ENCODE measurements at regions not wholly inside any gene's neighbourhood (a gene's known extent, or its start where the extent isn't known, plus 50 kb on each side); places are given as distances from the start of the nearest gene placed in this dataset.

DNA sequence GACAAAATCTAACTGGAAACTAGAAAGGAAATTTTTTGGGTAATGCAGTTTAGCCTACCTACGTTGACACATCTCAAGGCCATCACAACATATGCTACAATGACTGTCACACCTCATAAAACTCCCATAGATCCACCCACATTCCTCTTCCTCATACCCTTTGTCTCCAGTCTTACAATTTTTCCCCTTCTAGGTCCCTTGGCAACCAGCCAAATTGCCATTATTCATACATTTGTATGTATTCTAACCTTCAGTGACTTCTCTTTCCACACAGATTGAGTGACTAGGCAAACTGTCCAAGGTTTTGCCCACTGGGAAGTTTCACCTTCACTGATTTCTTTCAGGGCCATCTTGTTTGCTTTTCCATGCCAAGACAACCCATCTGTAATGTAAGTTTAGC, 100.5 kb upstream of the TPK1 start:
- no peak for DNase-seq

DNA sequence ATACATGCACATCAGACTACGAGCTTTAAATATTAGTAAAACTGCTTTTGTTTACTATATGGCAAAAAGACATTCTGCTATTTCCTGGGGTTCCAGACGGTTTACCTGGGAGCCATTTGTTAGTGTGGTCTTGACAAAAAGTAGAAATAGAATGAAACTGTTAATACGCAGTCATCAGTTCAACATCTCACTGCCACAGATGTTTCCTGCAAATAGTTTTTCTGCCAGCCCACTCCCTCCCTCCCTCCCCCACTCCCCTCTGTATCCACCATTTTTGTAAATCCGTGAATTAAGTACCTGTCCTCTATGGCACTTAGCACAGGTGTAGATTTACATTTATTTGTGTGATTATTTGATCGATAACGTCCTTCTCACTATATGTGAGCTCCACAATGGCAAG, 74.6 kb upstream of the TPK1 start:
- no peak for DNase-seq

GRCh38 chr7:144908943-144909556, 73.2 kb upstream of the TPK1 start:
- DNase-seq: no peak

- no peak for DNase-seq
Measured at GRCh38 chr7:144908324-144908723, 72.5 kb upstream of the TPK1 start.

DNA sequence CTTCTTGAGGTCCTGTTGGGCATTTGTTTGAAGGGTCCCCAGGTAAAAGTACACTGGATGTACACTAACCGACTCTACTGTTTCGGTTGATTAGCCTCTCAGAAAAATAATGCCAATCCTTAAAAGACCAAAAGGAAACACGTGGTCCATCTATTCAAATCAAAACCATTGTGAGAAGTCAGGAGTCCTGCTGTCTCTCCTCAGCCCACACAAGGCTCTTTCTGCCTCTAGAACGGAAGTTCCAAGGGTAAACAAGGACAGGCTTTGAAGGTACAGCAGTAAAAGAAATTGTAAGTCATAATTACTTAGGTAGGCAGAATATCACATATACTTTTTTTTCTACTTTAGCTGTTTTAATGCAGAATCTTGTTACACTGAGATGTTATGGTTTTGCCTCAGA, 71.7 kb upstream of the TPK1 start:
- DNase-seq: no peak

- no peak for DNase-seq
Measured at GRCh38 chr7:144903201-144903600, 67.3 kb upstream of the TPK1 start.

GRCh38 chr7:144892761-144893160, 56.9 kb upstream of the TPK1 start:
- no peak for DNase-seq
